OCI-LY7 (cell line): ENCODE measurements at regions not wholly inside any gene's neighbourhood (a gene's known extent, or its start where the extent isn't known, plus 50 kb on each side); places are given as distances from the start of the nearest gene placed in this dataset.

Experiments
- CTCF ChIP-seq: fragments of 200-600 bp; sonication (generic); conservative IDR thresholded peaks from 2 replicates; pipeline ENCODE4 v1.5.1; 2014; ENCODE audit warnings: mild to moderate bottlenecking, antibody characterized with exemption, low read length, moderate library complexity, mixed read lengths
- EZH2phosphoT487 ChIP-seq: fragments of 200-600 bp; sonication (generic); IDR thresholded peaks from 2 replicates; pipeline ENCODE4 v1.6.1; 2018; ENCODE audit warnings: low read depth, borderline replicate concordance, mild to moderate bottlenecking, mixed run types, antibody characterized with exemption, low read length, moderate library complexity, mixed read lengths

DNA sequence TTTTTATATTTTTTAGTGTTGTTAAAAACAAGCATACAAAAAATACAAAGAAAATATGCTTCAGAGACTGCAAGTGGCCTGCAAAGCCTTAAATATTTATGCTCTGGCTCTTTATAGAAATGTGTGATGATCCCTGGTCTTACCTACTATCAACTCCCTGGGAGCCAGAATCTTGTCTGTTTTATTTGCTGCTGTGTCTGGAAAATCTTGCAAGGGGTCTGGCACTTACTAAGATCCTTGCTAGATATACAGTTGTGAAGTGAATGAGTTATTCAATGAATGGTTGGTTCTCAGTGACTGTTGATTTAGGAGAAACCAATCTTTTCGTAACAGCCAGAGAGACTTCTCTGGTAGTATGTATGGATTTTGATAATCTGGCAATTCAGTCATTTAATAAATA lies 521.0 kb upstream of the CFAP20DC start:
- TF ChIP-seq EZH2phosphoT487 (no peak), CTCF (no peak)
